Thymus (tissue), 11 donors: ENCODE measurements at regions not wholly inside any gene's neighbourhood (a gene's known extent, or its start where the extent isn't known, plus 50 kb on each side); places are given as distances from the start of the nearest gene placed in this dataset.

ENCODE experiments used
- DNase-seq, 9 donors: peaks; one replicate each; pipeline ENCODE4 v3.0.0-alpha.2; 2013; ENCODE audit warnings: low spot score in 9 of 9, low read depth in 6 of 9, missing footprints in 1 of 9
- H3K27ac ChIP-seq, 2 donors: one replicate each; pipeline ENCODE4 v1.5.1; 2013; ENCODE audit warnings: control low read depth in 1 of 2, low read depth in 1 of 2, low read length in 1 of 2, mild to moderate bottlenecking in 1 of 2, moderate library complexity in 1 of 2
- H3K27me3 ChIP-seq, 2 donors: one replicate each; pipeline ENCODE4 v1.5.1; 2013; ENCODE audit warnings: low read length in 1 of 2; ENCODE audit not compliant: control insufficient read depth in 2 of 2, insufficient read depth in 1 of 2
- H3K36me3 ChIP-seq, 2 donors: one replicate each; pipeline ENCODE4 v1.5.1; 2013; ENCODE audit warnings: low read length in 1 of 2, mild to moderate bottlenecking in 1 of 2, moderate library complexity in 1 of 2; ENCODE audit not compliant: control insufficient read depth in 2 of 2, insufficient read depth in 2 of 2
- H3K4me1 ChIP-seq, 2 donors: one replicate each; pipeline ENCODE4 v1.5.1; 2013; ENCODE audit warnings: low read length in 2 of 2; ENCODE audit not compliant: control insufficient read depth in 2 of 2, insufficient read depth in 2 of 2
- H3K4me3 ChIP-seq, 2 donors: one replicate each; pipeline ENCODE4 v1.5.1; 2013; ENCODE audit warnings: low read length in 2 of 2, control low read depth in 1 of 2, mild to moderate bottlenecking in 1 of 2
- H3K9me3 ChIP-seq, 2 donors: one replicate each; pipeline ENCODE4 v1.5.1; 2013; ENCODE audit warnings: low read length in 1 of 2, mild to moderate bottlenecking in 1 of 2; ENCODE audit not compliant: control insufficient read depth in 2 of 2, insufficient read depth in 1 of 2
- WGBS: extraction: QIAGEN DNeasy Blood & Tissue Kit; methylation state at CpG from one replicate; pipeline ENCODE4 v1.1.7; 2013; 5-methylcytosine and 5-hydroxymethylcytosine counted together
- donor health status: healthy.

DNA sequence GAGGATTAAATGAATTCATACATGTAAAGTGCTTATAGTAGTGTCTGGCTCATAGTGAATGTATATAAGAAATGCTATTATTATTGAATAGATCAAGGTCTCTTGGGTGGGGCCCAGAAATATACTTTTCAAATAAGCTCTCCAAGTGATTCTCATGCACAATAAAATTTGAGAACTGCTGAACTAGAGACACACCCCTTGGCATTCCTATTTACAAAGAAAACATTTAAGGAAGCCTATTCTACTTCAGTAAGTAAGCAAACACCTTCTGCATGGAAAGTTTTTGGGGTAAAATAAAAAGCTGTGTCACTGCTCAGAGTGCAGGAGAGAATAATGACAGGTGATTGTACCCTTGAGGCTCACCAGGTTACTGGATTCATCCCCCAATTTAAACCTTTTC, 75.2 kb downstream of the EOMES start:
- Histone ChIP-seq H3K9me3 (no peaks in the 10 kb centered on the region), H3K36me3 (no peaks in the 10 kb centered on the region), H3K27ac (no peak overlapping the region), H3K27me3 (no peaks in the 10 kb centered on the region), H3K4me1 (no peaks in the 10 kb centered on the region), H3K4me3 (no peak overlapping the region)
- DNase-seq: no peak

DNA sequence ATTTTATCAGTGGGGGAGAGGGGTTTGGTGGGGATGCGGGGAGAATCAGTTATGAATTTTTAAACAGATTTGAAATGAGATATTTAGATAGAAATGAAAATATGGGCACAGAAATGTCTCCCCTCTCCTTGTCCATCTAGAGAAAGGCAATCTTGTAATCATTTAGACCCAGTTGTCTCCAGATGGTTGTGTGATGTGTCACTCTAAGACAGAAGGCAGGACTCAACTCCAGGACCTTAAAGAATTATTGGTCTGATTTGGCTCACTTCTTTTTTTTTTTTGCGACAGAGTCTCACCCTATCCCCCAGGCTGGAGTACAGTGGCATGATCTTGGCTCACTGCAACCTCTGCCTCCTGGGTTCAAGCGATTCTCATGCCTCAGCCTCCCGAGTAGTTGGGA, 77.2 kb downstream of the EOMES start:
- Histone ChIP-seq H3K27me3 (no peaks in the 10 kb centered on the region), H3K4me1 (peaks cover 0 to under 1% of the 10 kb centered on the region in 2 donors), H3K9me3 (no peaks in the 10 kb centered on the region), H3K36me3 (no peaks in the 10 kb centered on the region), H3K4me3 (no peak overlapping the region), H3K27ac (no peak overlapping the region)
- 98% methylated on average over 4 of the region's 4 CpGs for WGBS
- DNase-seq: no peak

DNA sequence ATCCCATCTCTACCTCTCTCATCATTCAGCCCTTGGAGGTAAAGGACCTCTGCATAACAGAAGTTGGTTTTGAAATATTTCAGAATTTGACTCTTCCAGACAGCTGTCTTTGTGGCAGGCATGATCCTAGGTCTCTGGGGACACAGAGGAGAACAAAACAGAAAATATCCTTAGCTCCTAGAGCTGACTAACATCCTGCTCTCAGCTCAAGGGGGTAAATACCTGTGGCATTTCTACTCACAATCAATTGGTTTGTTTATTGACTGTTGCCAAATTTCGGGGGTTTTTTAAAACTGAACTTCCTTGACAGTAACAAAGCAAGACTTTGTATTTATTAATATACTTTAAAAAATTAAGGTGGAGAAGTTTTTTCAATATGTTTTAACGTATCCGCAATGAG, 78.8 kb downstream of the EOMES start:
- Histone ChIP-seq H3K4me1 (peaks cover 3 to 11% of the 10 kb centered on the region in 2 donors), H3K36me3 (no peaks in the 10 kb centered on the region), H3K9me3 (no peaks in the 10 kb centered on the region), H3K27ac (no peak overlapping the region), H3K27me3 (no peaks in the 10 kb centered on the region), H3K4me3 (no peak overlapping the region)
- no peak for DNase-seq
- WGBS: 94% methylated on average over 3 of the region's 3 CpGs

DNA sequence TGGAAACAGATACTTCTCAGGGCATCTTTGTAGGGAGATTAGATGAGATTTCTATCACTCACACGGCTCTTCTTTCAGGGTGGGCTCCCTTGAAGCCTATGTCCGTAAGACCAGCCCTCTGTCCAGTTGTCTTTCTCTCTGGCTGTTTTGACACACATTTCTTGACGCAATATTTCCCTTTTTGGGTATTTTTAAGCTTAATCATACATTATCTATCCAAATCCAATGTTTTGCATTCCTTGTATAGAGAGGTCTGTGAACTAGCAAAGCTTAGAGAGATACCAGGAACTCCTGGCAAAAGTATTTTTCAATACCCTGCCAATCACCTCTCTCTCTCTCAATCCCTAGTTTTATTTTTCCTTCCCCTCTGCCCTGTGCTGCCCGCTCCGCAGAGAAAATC, 79.3 kb downstream of the EOMES start:
- no peaks in the 10 kb centered on the region for H3K27me3 ChIP-seq
- no peak for DNase-seq
- no peak overlapping the region for H3K27ac ChIP-seq
- H3K4me1 ChIP-seq: peaks cover 3 to 11% of the 10 kb centered on the region in 2 donors
- no peaks in the 10 kb centered on the region for H3K36me3 ChIP-seq
- no peaks in the 10 kb centered on the region for H3K9me3 ChIP-seq
- 96% methylated on average over 5 of the region's 5 CpGs for WGBS
- no peak overlapping the region for H3K4me3 ChIP-seq

DNA sequence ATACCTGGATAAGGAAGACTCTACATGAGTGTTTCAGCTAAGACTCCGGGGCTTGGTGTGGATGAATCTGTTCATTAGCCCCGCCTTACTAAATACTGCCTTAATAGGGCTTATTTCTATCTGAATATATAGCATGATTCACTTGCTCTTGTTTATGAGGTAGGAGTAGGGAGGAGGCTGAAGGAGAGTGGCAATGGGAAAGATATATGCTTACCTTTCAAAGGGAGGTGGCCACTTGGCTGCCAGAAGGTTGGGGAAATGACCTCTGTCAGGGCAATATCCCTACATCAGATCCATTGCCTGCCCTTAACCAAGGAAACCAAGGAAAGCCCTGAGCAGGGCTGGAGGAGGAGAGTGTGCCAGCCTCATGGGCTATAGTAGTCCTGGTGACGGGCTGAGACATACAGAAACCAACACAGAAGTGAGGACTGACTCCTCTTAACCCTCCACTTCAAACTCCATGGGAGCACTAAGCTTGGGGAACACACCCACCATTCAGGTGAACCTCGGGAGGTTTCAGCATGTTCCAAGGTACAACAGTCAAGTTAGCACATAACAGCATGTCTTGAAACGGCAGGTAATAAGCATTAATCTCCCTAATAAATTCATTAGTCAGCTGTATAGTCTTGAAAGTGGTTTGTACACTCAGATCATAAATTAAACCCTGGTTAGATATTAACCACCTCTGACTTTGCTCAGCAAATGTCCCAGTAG, 80.1 kb downstream of the EOMES start:
- 96% methylated on average over 5 of the region's 5 CpGs for WGBS
- Histone ChIP-seq H3K27ac (no peak overlapping the region), H3K4me3 (no peak overlapping the region), H3K27me3 (no peaks in the 10 kb centered on the region), H3K36me3 (no peaks in the 10 kb centered on the region), H3K9me3 (no peaks in the 10 kb centered on the region), H3K4me1 (peaks cover 3 to 11% of the 10 kb centered on the region in 2 donors)
- no peak for DNase-seq

DNA sequence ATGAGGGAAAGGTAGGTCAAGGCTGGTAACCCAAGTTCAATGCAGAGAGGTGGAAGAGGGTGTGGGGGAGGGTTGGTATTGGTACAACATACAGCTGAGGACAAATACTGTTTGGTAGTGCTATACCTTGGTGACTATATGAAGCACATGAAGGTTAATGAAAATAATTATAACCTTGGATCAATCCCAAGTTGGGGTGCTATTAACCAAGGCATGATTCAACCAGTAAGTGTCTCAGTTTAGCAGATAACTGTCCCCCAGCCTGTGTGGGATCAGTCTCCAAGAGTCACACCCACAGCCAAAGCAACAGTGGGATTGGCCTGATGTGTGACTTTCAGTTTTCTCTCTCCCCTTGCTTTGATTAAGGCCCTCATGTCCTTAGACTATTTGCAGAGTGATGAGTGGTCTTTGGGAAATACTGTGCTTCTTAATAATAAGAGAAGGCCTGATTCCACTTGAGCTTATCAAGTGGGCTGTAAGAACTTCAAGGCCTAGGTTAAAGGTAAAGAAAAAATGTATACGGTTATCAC, 80.8 kb downstream of the EOMES start:
- no peaks in the 10 kb centered on the region for H3K9me3 ChIP-seq
- H3K27me3 ChIP-seq: no peaks in the 10 kb centered on the region
- H3K4me3 ChIP-seq: no peak overlapping the region
- H3K36me3 ChIP-seq: no peaks in the 10 kb centered on the region
- no peak overlapping the region for H3K27ac ChIP-seq
- H3K4me1 ChIP-seq: peaks cover 3 to 11% of the 10 kb centered on the region in 2 donors
- no peak for DNase-seq
- WGBS: 100% methylated on average over 1 of the region's 1 CpG

DNA sequence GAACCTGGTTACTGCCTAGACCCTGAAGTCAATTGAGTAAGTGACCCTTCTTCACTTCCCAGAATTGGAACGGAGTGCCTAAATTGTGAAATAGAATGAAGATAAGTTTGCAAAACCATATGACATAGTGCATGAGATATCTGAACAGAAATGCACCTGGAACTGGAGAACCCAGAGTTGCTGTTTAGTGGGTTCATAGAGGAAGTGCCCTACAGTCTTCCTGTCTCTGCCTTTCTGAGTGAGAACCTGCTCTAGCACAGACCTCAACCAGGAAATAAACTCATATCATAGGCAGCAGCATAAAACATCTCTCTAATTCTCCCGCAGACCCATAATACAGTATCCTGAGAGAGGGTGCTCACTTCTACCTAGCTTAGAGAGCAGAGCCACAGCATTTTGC, 82.9 kb downstream of the EOMES start:
- WGBS: 53% methylated on average over 2 of the region's 2 CpGs
- H3K27ac ChIP-seq: peak overlapping the region; percentile 89 to 93
- peak in 5 of 9 donors; percentile 38 to 81 (median 56) for DNase-seq

DNA sequence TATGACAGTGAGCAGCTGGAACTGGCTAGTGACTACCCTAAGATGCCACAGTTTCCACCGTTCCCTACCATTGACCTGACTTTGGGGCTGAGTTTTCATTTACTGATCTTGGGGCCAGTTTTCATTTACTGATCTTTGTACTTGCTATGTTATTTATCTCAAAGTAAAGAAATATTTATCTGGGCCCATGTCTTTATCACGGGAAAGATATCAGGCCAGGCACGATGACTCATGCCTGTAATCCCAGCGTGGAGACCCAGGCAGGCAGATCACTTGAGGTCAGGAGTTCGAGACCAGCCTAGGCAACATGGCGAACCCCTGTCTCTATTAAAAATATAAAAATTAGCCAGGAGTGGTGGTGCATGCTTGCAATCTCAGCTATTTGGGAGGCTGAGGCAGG, 83.5 kb downstream of the EOMES start:
- H3K4me3 ChIP-seq: no peak overlapping the region
- no peaks in the 10 kb centered on the region for H3K9me3 ChIP-seq
- no peak overlapping the region for H3K27ac ChIP-seq
- H3K4me1 ChIP-seq: peaks cover 3 to 11% of the 10 kb centered on the region in 2 donors
- no peaks in the 10 kb centered on the region for H3K27me3 ChIP-seq
- WGBS: 97% methylated on average over 6 of the region's 6 CpGs
- DNase-seq: no peak
- no peaks in the 10 kb centered on the region for H3K36me3 ChIP-seq

More for the DNA sequence above, 82.9 kb downstream of the EOMES start:
- Histone ChIP-seq H3K4me3 (no peak overlapping the region), H3K27me3 (no peaks in the 10 kb centered on the region), H3K4me1 (peaks cover 3 to 11% of the 10 kb centered on the region in 2 donors), H3K36me3 (no peaks in the 10 kb centered on the region), H3K9me3 (no peaks in the 10 kb centered on the region)

DNA sequence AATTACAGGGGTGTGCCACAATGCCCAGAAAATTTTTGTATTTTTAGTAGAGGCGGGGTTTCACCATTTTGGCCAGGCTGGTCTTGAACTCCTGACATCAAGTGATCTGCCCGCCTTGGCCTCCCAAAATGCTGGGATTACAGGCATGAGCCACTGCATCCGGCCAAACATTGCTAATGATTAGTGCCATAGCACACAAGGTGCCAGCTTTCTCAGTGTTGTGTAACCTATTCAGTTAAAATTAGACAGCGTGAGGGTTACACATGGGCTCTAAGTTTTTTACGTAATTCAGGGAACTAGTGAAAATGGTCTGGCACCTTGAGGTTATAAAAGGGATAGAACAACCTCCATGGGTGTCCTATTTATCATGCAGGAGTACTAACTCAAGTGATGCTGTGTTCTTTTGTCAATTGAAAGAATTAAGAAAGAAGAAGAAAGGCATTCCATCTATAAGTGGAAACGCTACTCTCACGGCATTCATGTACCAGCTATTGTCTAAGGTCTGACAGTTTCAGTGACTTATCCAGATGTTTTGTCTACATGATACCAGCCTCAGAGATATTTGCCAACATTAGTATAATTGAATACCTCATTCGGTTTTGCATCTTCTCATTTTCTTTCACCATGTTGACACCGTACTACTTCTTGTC, 84.7 kb downstream of the EOMES start:
- Histone ChIP-seq H3K4me3 (no peak overlapping the region), H3K27ac (no peak overlapping the region), H3K9me3 (no peaks in the 10 kb centered on the region), H3K4me1 (peaks cover 3 to 11% of the 10 kb centered on the region in 2 donors), H3K27me3 (no peaks in the 10 kb centered on the region), H3K36me3 (no peaks in the 10 kb centered on the region)
- no peak for DNase-seq
- 97% methylated on average over 9 of the region's 9 CpGs for WGBS
